H9 (cell line): ENCODE measurements at regions not wholly inside any gene's neighbourhood (a gene's known extent, or its start where the extent isn't known, plus 50 kb on each side); places are given as distances from the start of the nearest gene placed in this dataset.

ENCODE experiments used
- DNase-seq: peaks from one replicate; pipeline ENCODE4 v3.0.0-alpha.2; 2017
- H2AFZ ChIP-seq: one replicate; pipeline ENCODE4 v1.6.1; 2013; ENCODE audit warnings: mild to moderate bottlenecking, low read length, control low read depth, moderate library complexity
- H2AK5ac ChIP-seq: 2 replicates; pipeline ENCODE4 v1.6.1; 2013; ENCODE audit warnings: low read length, control low read depth, mixed read lengths; ENCODE audit not compliant: insufficient read length
- H2BK120ac ChIP-seq: one replicate; pipeline ENCODE4 v1.6.1; 2013; ENCODE audit warnings: low read depth, mild to moderate bottlenecking, low read length, control low read depth, inconsistent platforms; ENCODE audit not compliant: poor library complexity, severe bottlenecking
- H2BK12ac ChIP-seq: 2 replicates; pipeline ENCODE4 v1.6.1; 2013; ENCODE audit warnings: low read length, control low read depth, mixed read lengths, low read depth; ENCODE audit not compliant: insufficient read length
- H2BK15ac ChIP-seq: 2 replicates; pipeline ENCODE4 v1.6.1; 2013; ENCODE audit warnings: low read depth, low read length, control low read depth
- H2BK20ac ChIP-seq: one replicate; pipeline ENCODE4 v1.6.1; 2013; ENCODE audit warnings: low read depth, mild to moderate bottlenecking, low read length, control low read depth, inconsistent platforms; ENCODE audit not compliant: poor library complexity, severe bottlenecking
- H2BK5ac ChIP-seq: 2 replicates; pipeline ENCODE4 v1.6.1; 2013; ENCODE audit warnings: low read length, control low read depth, mixed read lengths; ENCODE audit not compliant: insufficient read length
- H3K14ac ChIP-seq: 2 replicates; pipeline ENCODE4 v1.6.1; 2013; ENCODE audit warnings: low read length, control low read depth; ENCODE audit not compliant: insufficient read depth
- H3K18ac ChIP-seq: 2 replicates; pipeline ENCODE4 v1.6.1; 2013; ENCODE audit warnings: low read depth, mild to moderate bottlenecking, mixed read lengths, low read length, control low read depth; ENCODE audit not compliant: insufficient read length
- H3K23ac ChIP-seq: 2 replicates; pipeline ENCODE4 v1.6.1; 2013; ENCODE audit warnings: low read length, control low read depth, mixed read lengths, low read depth; ENCODE audit not compliant: insufficient read length
- H3K23me2 ChIP-seq: 2 replicates; pipeline ENCODE4 v1.6.1; 2013; ENCODE audit warnings: low read depth, mild to moderate bottlenecking, mixed read lengths, low read length, control low read depth; ENCODE audit not compliant: insufficient read length, poor library complexity, severe bottlenecking
- H3K27ac ChIP-seq: 2 replicates; pipeline ENCODE4 v1.5.1; 2013; ENCODE audit warnings: low read length, control low read depth, mixed read lengths, low read depth; ENCODE audit not compliant: insufficient read length
- H3K27me3 ChIP-seq: 2 replicates; pipeline ENCODE4 v1.6.1; 2013; ENCODE audit warnings: low read length, control low read depth, inconsistent platforms; ENCODE audit not compliant: insufficient read depth
- H3K4ac ChIP-seq: 2 replicates; pipeline ENCODE4 v1.6.1; 2013; ENCODE audit warnings: low read depth, mild to moderate bottlenecking, control low read depth, inconsistent platforms, low read length, moderate library complexity
- H3K4me1 ChIP-seq: 2 replicates; pipeline ENCODE4 v1.6.1; 2013; ENCODE audit warnings: low read length, control low read depth, inconsistent platforms; ENCODE audit not compliant: insufficient read depth
- H3K4me2 ChIP-seq: 2 replicates; pipeline ENCODE4 v1.6.1; 2013; ENCODE audit warnings: low read length, control low read depth, mixed read lengths; ENCODE audit not compliant: insufficient read length, insufficient read depth
- H3K56ac ChIP-seq: 2 replicates; pipeline ENCODE4 v1.6.1; 2013; ENCODE audit warnings: low read depth, mild to moderate bottlenecking, mixed read lengths, low read length, control low read depth; ENCODE audit not compliant: insufficient read length
- H3K79me1 ChIP-seq: 2 replicates; pipeline ENCODE4 v1.6.1; 2013; ENCODE audit warnings: low read depth, mild to moderate bottlenecking, moderate library complexity, low read length, control low read depth, inconsistent platforms; ENCODE audit not compliant: insufficient read depth, poor library complexity, severe bottlenecking
- H3K79me2 ChIP-seq: 2 replicates; pipeline ENCODE4 v1.6.1; 2013; ENCODE audit warnings: low read length, control low read depth, inconsistent platforms; ENCODE audit not compliant: insufficient read depth
- H3K9ac ChIP-seq: 2 replicates; pipeline ENCODE4 v1.6.1; 2013; ENCODE audit warnings: low read length, control low read depth, mixed read lengths; ENCODE audit not compliant: insufficient read length; ENCODE audit errors: extremely low read depth
- H3K9me3 ChIP-seq: one replicate; pipeline ENCODE4 v1.6.1; 2013; ENCODE audit warnings: low read depth, low read length, inconsistent platforms; ENCODE audit not compliant: control insufficient read depth
- H3T11ph ChIP-seq: one replicate; pipeline ENCODE4 v1.6.1; 2013; ENCODE audit warnings: mild to moderate bottlenecking, low read length, control low read depth, inconsistent platforms
- H4K20me1 ChIP-seq: one replicate; pipeline ENCODE4 v1.6.1; 2013; ENCODE audit not compliant: control insufficient read depth, insufficient read length, insufficient read depth
- H4K5ac ChIP-seq: 2 replicates; pipeline ENCODE4 v1.6.1; 2013; ENCODE audit warnings: low read depth, mild to moderate bottlenecking, mixed read lengths, low read length, control low read depth; ENCODE audit not compliant: insufficient read length
- H4K8ac ChIP-seq: replicated peaks from 2 replicates; pipeline ENCODE4 v1.6.1; 2013; ENCODE audit warnings: low read length, control low read depth, mixed read lengths, low read depth; ENCODE audit not compliant: insufficient read length
- H4K91ac ChIP-seq: 2 replicates; pipeline ENCODE4 v1.6.1; 2013; ENCODE audit warnings: low read depth, mild to moderate bottlenecking, moderate library complexity, mixed read lengths, low read length, control low read depth; ENCODE audit not compliant: insufficient read length
- H3K27ac Mint-ChIP-seq, 3 experiments: 2 replicates in 2 of 3; 3 replicates in 1 of 3; pipeline ENCODE4 v1.8.0; 2020 to 2021; ENCODE audit warnings: mixed read lengths in 3 of 3, mild to moderate bottlenecking in 1 of 3, moderate library complexity in 1 of 3
- H3K27me3 Mint-ChIP-seq: 2 replicates; pipeline ENCODE4 v1.8.0; 2021; ENCODE audit warnings: low read depth, mild to moderate bottlenecking, moderate library complexity, mixed read lengths
- H3K36me3 Mint-ChIP-seq, 3 experiments: 2 replicates in 2 of 3; 3 replicates in 1 of 3; pipeline ENCODE4 v1.8.0; 2020 to 2021; ENCODE audit warnings: low read depth in 3 of 3, mixed read lengths in 3 of 3; ENCODE audit not compliant: insufficient read depth in 1 of 3
- H3K4me1 Mint-ChIP-seq, 2 experiments: 2 replicates each; pipeline ENCODE4 v1.8.0; 2020; ENCODE audit warnings: mixed read lengths in 2 of 2
- H3K4me3 Mint-ChIP-seq, 2 experiments: 2 replicates in 1 of 2; 3 replicates in 1 of 2; pipeline ENCODE4 v1.8.0; 2020 to 2021; ENCODE audit warnings: mild to moderate bottlenecking in 2 of 2, mixed read lengths in 2 of 2, moderate library complexity in 1 of 2
- H3K9me3 Mint-ChIP-seq, 2 experiments: 2 replicates in 1 of 2; 3 replicates in 1 of 2; pipeline ENCODE4 v1.8.0; 2020; ENCODE audit warnings: mild to moderate bottlenecking in 2 of 2, mixed read lengths in 2 of 2, moderate library complexity in 1 of 2
- CTCF ChIP-seq: fragments of 200-600 bp; sonication (generic); conservative IDR thresholded peaks from 3 replicates; pipeline ENCODE4 v1.8.0; 2021; ENCODE audit warnings: antibody characterized with exemption, mild to moderate bottlenecking
- WGBS: extraction: QIAGEN DNeasy Blood & Tissue Kit; methylation state at CpG from one replicate; pipeline ENCODE4 v1.1.7; 2013; ENCODE audit warnings: missing lambda C conversion rate, low lambda C conversion rate, mixed read lengths; ENCODE audit not compliant: insufficient read length; ENCODE audit errors: extremely low coverage; 5-methylcytosine and 5-hydroxymethylcytosine counted together

GRCh38 chr6:77021778-77022177, 441.5 kb downstream of the HTR1B start:
- no peak overlapping the region for H2BK15ac ChIP-seq
- H3K79me2 ChIP-seq, result no peaks in the 10 kb centered on the region
- no peak overlapping the region for H4K91ac ChIP-seq
- H3K27me3 ChIP-seq, result no peaks in the 10 kb centered on the region
- TF ChIP-seq CTCF, result no peak
- H2BK20ac ChIP-seq, result no peak overlapping the region
- no peak overlapping the region for H2AK5ac ChIP-seq
- no peaks in the 10 kb centered on the region for H3K79me1 ChIP-seq
- no peaks in the 10 kb centered on the region for H3K4me1 ChIP-seq
- H2BK120ac ChIP-seq, result no peak overlapping the region
- no peak overlapping the region for H2AFZ ChIP-seq
- no peak overlapping the region for H3K27ac ChIP-seq
- H4K8ac ChIP-seq, result no peak overlapping the region
- H3T11ph ChIP-seq, result no peak overlapping the region
- Mint-ChIP-seq H3K4me3 (no peak overlapping the region), H3K9me3 (no peaks in the 10 kb centered on the region), H3K27me3 (no peaks in the 10 kb centered on the region; the same call in 1 of the 2 replicates), H3K27ac (no peak overlapping the region), H3K36me3 (no peaks in the 10 kb centered on the region), H3K4me1 (no peaks in the 10 kb centered on the region)
- no peak overlapping the region for H3K18ac ChIP-seq
- no peaks in the 10 kb centered on the region for H3K23me2 ChIP-seq
- WGBS, result no CpG with 5 or more reads among the region's 5 CpGs
- H3K23ac ChIP-seq, result no peak overlapping the region
- H4K5ac ChIP-seq, result no peak overlapping the region
- DNase-seq, result no peak
- H3K9ac ChIP-seq, result no peak overlapping the region
- H3K4me2 ChIP-seq, result no peak overlapping the region
- no peak overlapping the region for H3K4ac ChIP-seq
- H2BK5ac ChIP-seq, result no peak overlapping the region
- H3K14ac ChIP-seq, result no peak overlapping the region
- no peak overlapping the region for H3K56ac ChIP-seq
- H2BK12ac ChIP-seq, result no peak overlapping the region
- H3K9me3 ChIP-seq, result no peaks in the 10 kb centered on the region
- H4K20me1 ChIP-seq, result no peaks in the 10 kb centered on the region
